Fibroblast of lung (primary cell): ENCODE measurements at regions not wholly inside any gene's neighbourhood (a gene's known extent, or its start where the extent isn't known, plus 50 kb on each side); places are given as distances from the start of the nearest gene placed in this dataset.

Source experiments
- CTCF ChIP-seq, 2 donors: IDR thresholded peaks in 1 of 2; conservative IDR thresholded peaks in 1 of 2; 1 replicate in 1 of 2; 2 replicates in 1 of 2; pipeline ENCODE4 v1.5.1; 2011 to 2012; ENCODE audit warnings: low read length in 2 of 2, control low read depth in 1 of 2, inconsistent platforms in 1 of 2, low read depth in 1 of 2, mild to moderate bottlenecking in 1 of 2
- EZH2 ChIP-seq: IDR thresholded peaks from 2 replicates; pipeline ENCODE4 v1.5.1; 2012; ENCODE audit warnings: low read length, control low read depth, mild to moderate bottlenecking; ENCODE audit errors: missing control alignments

- no peak for TF ChIP-seq CTCF (conservative IDR thresholded peaks at IDR 0.05 in 1 of 2, IDR thresholded peaks at IDR 0.05 in 1 of 2; ENCODE audit: low read depth in 1 of 2, low read length in 2 of 2)
- TF ChIP-seq EZH2, result no peak
Measured at GRCh38 chr12:88884600-88884999, 304.3 kb upstream of the KITLG start.
